K562 (cell line): ENCODE measurements at regions not wholly inside any gene's neighbourhood (a gene's known extent, or its start where the extent isn't known, plus 50 kb on each side); places are given as distances from the start of the nearest gene placed in this dataset.

ENCODE experiments used
- ATF3 ChIP-seq, 2 experiments: fragments of 450-650 bp in 1 of 2; sonication (generic) in 1 of 2; formaldehyde crosslinking in 1 of 2; IDR thresholded peaks in 1 of 2; conservative IDR thresholded peaks in 1 of 2; 2 replicates each; pipeline versions ENCODE4 v1.6.1 to v1.8.1; 2016 to 2023; ENCODE audit warnings: mild to moderate bottlenecking in 2 of 2, moderate library complexity in 2 of 2, inconsistent platforms in 1 of 2, missing genetic modification reagents in 1 of 2
- ATF4 ChIP-seq: fragments of 450-650 bp; formaldehyde crosslinking; IDR thresholded peaks from 2 replicates; pipeline ENCODE4 v1.4.0; 2022; ENCODE audit warnings: mild to moderate bottlenecking, moderate library complexity
- BRD4 ChIP-seq: fragments of 200-600 bp; sonication (generic); IDR thresholded peaks from 2 replicates; pipeline ENCODE4 v1.6.1; 2017; ENCODE audit warnings: inconsistent platforms
- C11orf30 ChIP-seq: fragments of 450-650 bp; IDR thresholded peaks from 2 replicates; pipeline ENCODE4 v1.6.1; 2016; ENCODE audit warnings: low read depth, mild to moderate bottlenecking
- CREB3L1 ChIP-seq: fragments of 450-650 bp; IDR thresholded peaks from 2 replicates; pipeline ENCODE4 v1.6.1; 2014; ENCODE audit warnings: low read depth, mild to moderate bottlenecking, moderate library complexity, borderline replicate concordance
- CTBP1 ChIP-seq: fragments of 450-650 bp; IDR thresholded peaks from 2 replicates; pipeline ENCODE4 v1.6.1; 2016; ENCODE audit warnings: borderline replicate concordance
- EP300 ChIP-seq: IDR thresholded peaks from 2 replicates; pipeline ENCODE4 v1.6.1; 2012; ENCODE audit warnings: low read length, improper control_type of control experiment
- ETS2 ChIP-seq: IDR thresholded peaks from 2 replicates; pipeline ENCODE4 v1.6.1; 2016; ENCODE audit warnings: borderline replicate concordance, missing genetic modification characterization, mild to moderate bottlenecking, moderate library complexity, missing compliant biosample characterization; ENCODE audit not compliant: poor library complexity, severe bottlenecking
- GMEB1 ChIP-seq: fragments of 250-450 bp; sonication (Bioruptor Pico); IDR thresholded peaks from 2 replicates; pipeline ENCODE4 v1.4.0; 2020; ENCODE audit warnings: mild to moderate bottlenecking
- HDAC1 ChIP-seq, 2 experiments: fragments of 450-650 bp; IDR thresholded peaks; 2 replicates each; pipeline ENCODE4 v1.6.1; 2016 to 2017; ENCODE audit warnings: inconsistent platforms in 1 of 2, mild to moderate bottlenecking in 1 of 2, moderate library complexity in 1 of 2
- KLF1 ChIP-seq: fragments of 450-650 bp; IDR thresholded peaks from 2 replicates; pipeline ENCODE4 v1.6.1; 2016; ENCODE audit warnings: missing genetic modification characterization, missing compliant biosample characterization
- MAFG ChIP-seq: fragments of 450-650 bp; conservative IDR thresholded peaks from 2 replicates; pipeline ENCODE4 v1.6.1; 2016; ENCODE audit warnings: missing genetic modification characterization, missing compliant biosample characterization
- MCM3 ChIP-seq: fragments of 450-650 bp; IDR thresholded peaks from 2 replicates; pipeline ENCODE4 v1.6.1; 2016
- MTA3 ChIP-seq: fragments of 450-650 bp; formaldehyde crosslinking; IDR thresholded peaks from 2 replicates; pipeline ENCODE4 v1.6.1; 2017; ENCODE audit warnings: mild to moderate bottlenecking, borderline replicate concordance
- SNAPC5 ChIP-seq: fragments of 250-450 bp; sonication (Bioruptor Pico); IDR thresholded peaks from 2 replicates; pipeline ENCODE4 v1.8.0; 2021; ENCODE audit warnings: moderate library complexity, mild to moderate bottlenecking, inconsistent platforms
- SOX6 ChIP-seq: fragments of 450-650 bp; IDR thresholded peaks from 2 replicates; pipeline ENCODE4 v1.6.1; 2014; ENCODE audit warnings: mild to moderate bottlenecking
- TEAD1 ChIP-seq, 2 experiments: fragments of 450-650 bp in 1 of 2; sonication (generic) in 1 of 2; formaldehyde crosslinking; IDR thresholded peaks; 2 replicates each; pipeline versions ENCODE4 v1.4.0 to v1.8.0; 2020 to 2022; ENCODE audit warnings: mild to moderate bottlenecking in 2 of 2, missing genetic modification reagents in 1 of 2
- TGIF2 ChIP-seq: sonication (generic); formaldehyde crosslinking; IDR thresholded peaks from 2 replicates; pipeline ENCODE4 v1.8.1; 2022; ENCODE audit warnings: mild to moderate bottlenecking, missing genetic modification reagents, moderate library complexity
- XRCC4 ChIP-seq: IDR thresholded peaks from one replicate; pipeline ENCODE4 v1.6.1; 2011; ENCODE audit not compliant: insufficient read depth, insufficient read length; ENCODE audit errors: extremely low read depth
- YBX1 ChIP-seq: fragments of 450-650 bp; IDR thresholded peaks from 2 replicates; pipeline ENCODE4 v1.7.1; 2016; ENCODE audit warnings: mild to moderate bottlenecking
- ZNF174 ChIP-seq: fragments of 250-450 bp; sonication (Bioruptor Pico); IDR thresholded peaks from 2 replicates; pipeline ENCODE4 v1.4.0; 2020; ENCODE audit warnings: mild to moderate bottlenecking
- ZNF639 ChIP-seq, 2 experiments: fragments of 200-800 bp in 1 of 2; sonication (Bioruptor generic) in 1 of 2; sonication (generic) in 1 of 2; formaldehyde crosslinking in 1 of 2; IDR thresholded peaks in 1 of 2; conservative IDR thresholded peaks in 1 of 2; 2 replicates each; pipeline versions ENCODE4 v1.5.0 to v1.6.1; 2016 to 2020; ENCODE audit warnings: missing compliant biosample characterization in 1 of 2, missing genetic modification characterization in 1 of 2, missing genetic modification reagents in 1 of 2
- ZSCAN29 ChIP-seq: fragments of 450-650 bp; IDR thresholded peaks from 2 replicates; pipeline ENCODE4 v1.6.1; 2017

GRCh38 chr17:27403480-27404005, 52.7 kb upstream of the KSR1 start (continued):
- peak; percentile 55 for TF ChIP-seq ATF4 (CRISPR knock-in tag)
- TF ChIP-seq ZNF639 (CRISPR knock-in tag; conservative IDR thresholded peaks at IDR 0.05 in 1 of 2, IDR thresholded peaks at IDR 0.05 in 1 of 2): no peak
- TF ChIP-seq YBX1: no peak
- no peak for TF ChIP-seq ETS2 (tag)
- no peak for TF ChIP-seq SNAPC5 (CRISPR knock-in tag)
- no peak for TF ChIP-seq CREB3L1
- peak; percentile 56; the same call in 1 of the 2 replicates for TF ChIP-seq ATF3 (IDR thresholded peaks at IDR 0.05)
- TF ChIP-seq ATF3 (CRISPR knock-in tag; conservative IDR thresholded peaks at IDR 0.05): no peak
- TF ChIP-seq MAFG (tag): peak; percentile 71
- TF ChIP-seq C11orf30: peak; percentile 83
- peak; percentile 88; the same call in 1 of the 2 replicates for TF ChIP-seq CTBP1
- peak; percentile 64; the same call in 1 of the 2 replicates for TF ChIP-seq SOX6
- 0 out of 2 replicates have a peak, but pooled peaks have one; percentile 23 for TF ChIP-seq EP300
- 0 out of 2 replicates have a peak, but pooled peaks have one; percentile 6 for TF ChIP-seq GMEB1
- no peak for TF ChIP-seq XRCC4
- no peak for TF ChIP-seq ZNF174
- TF ChIP-seq TEAD1 (CRISPR knock-in tag; IDR thresholded peaks at IDR 0.05): no peak
- peak in 1 of 2 experiments; percentile 65; a peak in 1 of 4 replicates for TF ChIP-seq HDAC1 (IDR thresholded peaks at IDR 0.05)
- TF ChIP-seq BRD4: no peak
- TF ChIP-seq MCM3: no peak
- no peak for TF ChIP-seq TGIF2 (CRISPR knock-in tag)
- TF ChIP-seq KLF1 (tag): no peak
- TF ChIP-seq ZSCAN29: no peak
- TF ChIP-seq MTA3: peak; percentile 65; the same call in 1 of the 2 replicates
